K562 (cell line): ENCODE measurements at regions not wholly inside any gene's neighbourhood (a gene's known extent, or its start where the extent isn't known, plus 50 kb on each side); places are given as distances from the start of the nearest gene placed in this dataset.

Experiments
- ATAC-seq: fragments of 200-7000 bp; cut with Tn5 transposase; 3 replicates; pipeline ENCODE4 v1.9.1; 2020; ENCODE audit warnings: moderate library complexity
- BruUV-seq: library from RNA; stranded (reverse); fragments of 400-500 nt; replicated peaks from 2 replicates; lab custom pipeline; 2021; lab: Mats Ljungman, UMichigan
- CTCF ChIA-PET: fragments of 300-600 bp; formaldehyde crosslinking; extraction: SDS; loops from one replicate; lab custom pipeline; 2021; ENCODE audit warnings: low intra/inter-chr PET ratio; lab: Yijun Ruan, JAX
- POLR2A ChIA-PET: fragments of 300-600, 350-650 bp; sonication (Branson Sonifier 250); formaldehyde crosslinking; extraction: SDS; loops from one replicate; lab custom pipeline; 2021; ENCODE audit warnings: antibody characterized with exemption, inconsistent platforms; lab: Yijun Ruan, JAX
- DNase-seq, 4 experiments: peaks; one replicate each; pipeline versions ENCODE4 v3.0.0 to v3.0.0-alpha.2; 2011 to 2018; ENCODE audit warnings: low spot score in 3 of 4, mixed read lengths in 3 of 4; ENCODE audit errors: extremely low read depth in 1 of 4
- FAIRE-seq: peaks from 2 replicates; lab custom pipeline; 2011; peaks lifted over from hg19 to GRCh38; lab: Jason Lieb, UNC
- H2AFZ ChIP-seq: 2 replicates; pipeline ENCODE4 v1.6.0; 2011; ENCODE audit warnings: low read depth, low read length, control low read depth, inconsistent platforms
- H3K27ac ChIP-seq: fragments of 200-600 bp; 3 replicates; pipeline ENCODE4 v1.8.0; 2011; ENCODE audit warnings: low read depth, mild to moderate bottlenecking, control low read depth, inconsistent platforms, low read length, moderate library complexity, mixed read lengths; ENCODE audit errors: extremely low read depth
- H3K27me3 ChIP-seq, 2 experiments: fragments of 300-600 bp in 1 of 2; 2 replicates in 1 of 2; 3 replicates in 1 of 2; pipeline versions ENCODE4 v1.6.0 to v1.8.0; 2011; ENCODE audit warnings: inconsistent platforms in 2 of 2, low read length in 2 of 2, mild to moderate bottlenecking in 1 of 2, mixed read lengths in 1 of 2, moderate library complexity in 1 of 2; ENCODE audit not compliant: control insufficient read depth in 2 of 2, insufficient read depth in 2 of 2
- H3K36me3 ChIP-seq: fragments of 300-600 bp; 3 replicates; pipeline ENCODE4 v1.8.0; 2011; ENCODE audit warnings: mild to moderate bottlenecking, low read length, inconsistent platforms; ENCODE audit not compliant: control insufficient read depth, insufficient read depth
- H3K4me1 ChIP-seq, 2 experiments: fragments of 200-600 bp in 1 of 2; replicated peaks in 1 of 2; 2 replicates in 1 of 2; 3 replicates in 1 of 2; pipeline versions ENCODE4 v1.5.1 to v1.8.0; 2011; ENCODE audit warnings: inconsistent platforms in 2 of 2, low read length in 2 of 2, mild to moderate bottlenecking in 1 of 2, mixed read lengths in 1 of 2, moderate library complexity in 1 of 2; ENCODE audit not compliant: control insufficient read depth in 2 of 2, insufficient read depth in 2 of 2
- H3K4me2 ChIP-seq: 2 replicates; pipeline ENCODE4 v1.6.1; 2011; ENCODE audit warnings: low read length, control low read depth, inconsistent platforms, mixed read lengths; ENCODE audit not compliant: insufficient read depth
- H3K4me3 ChIP-seq: fragments of 200-600 bp; sonication (generic), shearing (Covaris generic); 2 replicates; pipeline ENCODE4 v1.5.1; 2016; ENCODE audit warnings: control low read depth, inconsistent platforms
- H3K79me2 ChIP-seq: fragments of 200-600 bp; 3 replicates; pipeline ENCODE4 v1.8.0; 2011; ENCODE audit warnings: low read length, inconsistent platforms; ENCODE audit not compliant: control insufficient read depth, insufficient read depth
- H3K9ac ChIP-seq, 2 experiments: 2 replicates each; pipeline versions ENCODE4 v1.6.0 to v1.6.1; 2011; ENCODE audit warnings: low read depth in 2 of 2, low read length in 2 of 2, control low read depth in 1 of 2, inconsistent platforms in 1 of 2, mild to moderate bottlenecking in 1 of 2, mixed read lengths in 1 of 2; ENCODE audit not compliant: insufficient read depth in 1 of 2
- H3K9me1 ChIP-seq: one replicate; pipeline ENCODE4 v1.6.0; 2011; ENCODE audit warnings: inconsistent platforms, mild to moderate bottlenecking, low read length, moderate library complexity; ENCODE audit not compliant: control insufficient read depth, insufficient read depth
- H3K9me3 ChIP-seq: replicated peaks from 2 replicates; pipeline ENCODE4 v1.5.1; 2011; ENCODE audit warnings: low read depth, low read length, inconsistent platforms; ENCODE audit not compliant: control insufficient read depth, insufficient read depth
- H4K20me1 ChIP-seq: replicated peaks from 2 replicates; pipeline ENCODE4 v1.6.1; 2011; ENCODE audit warnings: low read length, inconsistent platforms, mixed read lengths; ENCODE audit not compliant: control insufficient read depth, insufficient read depth
- CHD4 ChIP-seq: fragments of 200-600 bp; sonication (generic); IDR thresholded peaks from 3 replicates; pipeline ENCODE4 v1.6.1; 2012; ENCODE audit warnings: low read depth, mild to moderate bottlenecking, mixed read lengths, low read length, inconsistent platforms; ENCODE audit not compliant: insufficient read depth, insufficient replicate concordance, poor library complexity, severe bottlenecking
- ETV6 ChIP-seq, 3 experiments: fragments of 150-350 bp in 1 of 3; sonication (generic) in 1 of 3; formaldehyde crosslinking in 1 of 3; IDR thresholded peaks; 2 replicates each; pipeline versions ENCODE4 v1.6.1 to v1.8.0; 2014 to 2022; ENCODE audit warnings: borderline replicate concordance in 2 of 3, low read depth in 2 of 3, antibody characterized with exemption in 1 of 3, low read length in 1 of 3, mild to moderate bottlenecking in 1 of 3, missing genetic modification reagents in 1 of 3
- HINFP ChIP-seq: fragments of 450-650 bp; conservative IDR thresholded peaks from 2 replicates; pipeline ENCODE4 v1.6.1; 2016; ENCODE audit warnings: missing genetic modification characterization, low read depth, mild to moderate bottlenecking, control low read depth, missing compliant biosample characterization
- JUND ChIP-seq, 2 experiments: IDR thresholded peaks; 2 replicates in 1 of 2; 3 replicates in 1 of 2; pipeline ENCODE4 v1.6.1; 2011; ENCODE audit warnings: borderline replicate concordance in 2 of 2, low read depth in 2 of 2, low read length in 2 of 2, improper control_type of control experiment in 1 of 2, missing biosample characterization in 1 of 2, missing genetic modification characterization in 1 of 2, missing genetic modification reagents in 1 of 2
- NCOA4 ChIP-seq: fragments of 450-650 bp; IDR thresholded peaks from 2 replicates; pipeline ENCODE4 v1.6.1; 2018; ENCODE audit warnings: mild to moderate bottlenecking; ENCODE audit not compliant: partially characterized antibody
- NELFE ChIP-seq: IDR thresholded peaks from 2 replicates; pipeline ENCODE4 v1.6.1; 2011; ENCODE audit warnings: mild to moderate bottlenecking; ENCODE audit not compliant: insufficient read depth, insufficient read length
- PHF8 ChIP-seq: fragments of 200-600 bp; sonication (generic); IDR thresholded peaks from 2 replicates; pipeline ENCODE4 v1.6.1; 2012; ENCODE audit warnings: mixed run types, mild to moderate bottlenecking, inconsistent platforms, low read length, moderate library complexity, borderline replicate concordance
- PYGO2 ChIP-seq: fragments of 450-650 bp; IDR thresholded peaks from 2 replicates; pipeline ENCODE4 v1.6.1; 2016; ENCODE audit warnings: mild to moderate bottlenecking, missing genetic modification characterization, moderate library complexity, missing compliant biosample characterization
- SLC30A9 ChIP-seq: fragments of 250-450 bp; sonication (Bioruptor Pico); IDR thresholded peaks from 2 replicates; pipeline ENCODE4 v1.8.0; 2022; ENCODE audit warnings: mild to moderate bottlenecking, moderate library complexity
- ZFP36 ChIP-seq: fragments of 150-350 bp; IDR thresholded peaks from 2 replicates; pipeline ENCODE4 v1.6.1; 2018; ENCODE audit warnings: low read length, low read depth; ENCODE audit not compliant: partially characterized antibody
- ZMIZ1 ChIP-seq, 2 experiments: fragments of 150-350 bp in 1 of 2; IDR thresholded peaks; 2 replicates each; pipeline ENCODE4 v1.6.1; 2012 to 2016; ENCODE audit warnings: low read depth in 2 of 2, low read length in 2 of 2, mild to moderate bottlenecking in 1 of 2, moderate library complexity in 1 of 2
- ZNF184 ChIP-seq: sonication (generic); formaldehyde crosslinking; IDR thresholded peaks from 2 replicates; pipeline ENCODE4 v1.5.0; 2020; ENCODE audit warnings: missing genetic modification reagents
- ZNF41 ChIP-seq: fragments of 250-450 bp; sonication (Bioruptor Pico); conservative IDR thresholded peaks from 2 replicates; pipeline ENCODE4 v1.4.0; 2020; ENCODE audit warnings: mild to moderate bottlenecking
- ZNF77 ChIP-seq: fragments of 250-450 bp; sonication (Bioruptor Pico); IDR thresholded peaks from 2 replicates; pipeline ENCODE4 v1.5.0; 2020
- ZNF778 ChIP-seq: fragments of 450-650 bp; formaldehyde crosslinking; IDR thresholded peaks from 2 replicates; pipeline ENCODE4 v1.4.0; 2020; ENCODE audit warnings: mild to moderate bottlenecking, moderate library complexity
- WGBS: fragments of 100-300 bp; shearing (Covaris generic); methylation state at CpG from one replicate; pipeline ENCODE4 v1.1.6; 2016; ENCODE audit warnings: low coverage, mixed read lengths; ENCODE audit not compliant: insufficient coverage; ENCODE audit errors: missing lambda C conversion rate; 5-methylcytosine and 5-hydroxymethylcytosine counted together
- in situ Hi-C: fragments of 300-500 bp; cut with MboI; formaldehyde crosslinking; loops from 4 replicates; pipeline ENCODE4 v1.15.0; 2018; ENCODE audit warnings: inconsistent platforms, mixed read lengths
- intact Hi-C: fragments of 100-400 bp; cut with micrococcal nuclease; formaldehyde crosslinking; loops from 2 replicates; pipeline ENCODE4 v1.14.2; 2022

- ChIA-PET POLR2A (no interaction called here), CTCF (no interaction called here)
- ATAC-seq = no peak
- H3K79me2 ChIP-seq = no peaks in the 10 kb centered on the region
- BruUV-seq = no TSS peak
- whole genome bisulfite sequencing = 33% methylated on average over 2 of the region's 2 CpGs
- intact Hi-C loops = no loop called here
- H3K9ac ChIP-seq = no peak overlapping the region
- DNase-seq = no peak
- no peak overlapping the region for H3K4me2 ChIP-seq
- no peak overlapping the region for H3K27ac ChIP-seq
- FAIRE-seq = no peak
- no peak overlapping the region for H2AFZ ChIP-seq
- no peaks in the 10 kb centered on the region for H4K20me1 ChIP-seq
- TF ChIP-seq ETV6 (IDR thresholded peaks at IDR 0.05; ENCODE audit: borderline replicate concordance in 1 of 2, low read depth in 2 of 2, low read length in 1 of 2) (no peak), ETV6 (CRISPR knock-in tag; IDR thresholded peaks at IDR 0.05; ENCODE audit: borderline replicate concordance) (no peak), ZNF41 (CRISPR knock-in tag) (no peak), PHF8 (no peak), ZMIZ1 (IDR thresholded peaks at IDR 0.05; ENCODE audit: low read depth in 2 of 2, low read length in 2 of 2) (no peak), ZFP36 (no peak), ZNF77 (CRISPR knock-in tag) (no peak), PYGO2 (no peak), CHD4 (no peak), ZNF778 (CRISPR knock-in tag) (no peak), NELFE (no peak), SLC30A9 (CRISPR knock-in tag) (no peak), JUND (IDR thresholded peaks at IDR 0.05; ENCODE audit: borderline replicate concordance, low read depth, low read length) (no peak), JUND (tag; IDR thresholded peaks at IDR 0.05; ENCODE audit: borderline replicate concordance, low read depth, low read length) (no peak), ZNF184 (CRISPR knock-in tag) (no peak), HINFP (tag) (no peak), NCOA4 (no peak)
- no peaks in the 10 kb centered on the region for H3K4me1 ChIP-seq
- no peaks in the 10 kb centered on the region for H3K36me3 ChIP-seq
- no peaks in the 10 kb centered on the region for H3K27me3 ChIP-seq
- in situ Hi-C loops = no loop called here
- H3K9me1 ChIP-seq = no peaks in the 10 kb centered on the region
- no peak overlapping the region for H3K4me3 ChIP-seq
- H3K9me3 ChIP-seq = no peaks in the 10 kb centered on the region
Observed at GRCh38 chr6:112695001-112695400, 347.9 kb downstream of the RFPL4B start.
